ENCODE measurements at regions not wholly inside any gene's neighbourhood (a gene's known extent, or its start where the extent isn't known, plus 50 kb on each side); places are given as distances from the start of the nearest gene placed in this dataset.

DNA sequence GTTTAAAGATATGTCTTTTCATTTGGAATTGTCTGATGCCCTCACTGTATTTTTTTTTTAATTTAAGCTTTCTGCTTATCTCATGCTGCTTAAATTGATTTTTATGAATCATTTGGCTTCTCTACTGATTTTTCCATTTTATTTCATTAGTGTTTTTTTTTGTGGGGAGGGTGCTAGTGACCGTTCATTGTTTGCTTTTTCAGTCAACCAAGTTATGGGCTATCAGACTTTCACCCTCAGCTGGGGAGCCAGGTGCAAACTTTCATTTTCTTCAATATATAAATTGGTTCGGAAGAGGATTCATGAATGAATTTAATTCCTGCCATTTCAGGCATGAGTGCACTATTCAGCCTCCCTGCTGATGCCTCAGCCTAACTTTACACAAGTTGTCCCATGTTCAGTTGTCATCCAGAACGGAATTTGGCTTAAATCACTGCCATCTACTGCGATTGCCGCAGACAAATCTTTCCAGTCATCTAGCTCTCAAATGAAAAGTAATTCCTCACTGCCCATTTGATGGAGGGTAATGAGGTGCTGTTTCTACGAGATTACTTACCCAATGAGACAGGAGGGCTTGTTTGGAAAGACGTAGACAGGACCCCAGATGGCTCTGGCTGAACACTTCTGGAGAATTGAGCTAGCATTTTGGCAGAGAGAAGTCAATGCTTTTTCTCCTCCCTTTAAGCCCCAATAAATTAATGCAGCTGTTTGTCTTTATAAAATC is 89.9 kb upstream of the RORA start:
- FAIRE-seq, result no peak

DNA sequence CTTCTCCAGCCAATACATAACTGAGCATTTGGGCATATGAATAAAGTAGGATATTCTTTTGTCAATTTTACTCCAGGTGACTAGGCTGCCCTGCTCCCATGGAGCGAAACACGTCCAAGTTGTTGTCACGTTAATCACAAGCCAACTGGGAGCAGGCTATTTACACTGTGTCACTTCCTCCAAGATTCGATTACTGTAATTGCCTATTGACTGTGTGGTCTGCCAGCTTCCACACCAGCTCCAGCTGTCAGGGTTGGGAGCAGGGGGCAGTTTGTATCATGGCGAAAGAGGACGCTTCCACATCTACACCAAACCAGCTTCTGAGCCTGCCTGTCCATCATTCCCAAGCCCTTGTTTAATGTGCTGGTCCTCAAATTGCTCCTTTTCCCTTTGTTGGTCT is 89.2 kb upstream of the RORA start:
- no peak for FAIRE-seq

DNA sequence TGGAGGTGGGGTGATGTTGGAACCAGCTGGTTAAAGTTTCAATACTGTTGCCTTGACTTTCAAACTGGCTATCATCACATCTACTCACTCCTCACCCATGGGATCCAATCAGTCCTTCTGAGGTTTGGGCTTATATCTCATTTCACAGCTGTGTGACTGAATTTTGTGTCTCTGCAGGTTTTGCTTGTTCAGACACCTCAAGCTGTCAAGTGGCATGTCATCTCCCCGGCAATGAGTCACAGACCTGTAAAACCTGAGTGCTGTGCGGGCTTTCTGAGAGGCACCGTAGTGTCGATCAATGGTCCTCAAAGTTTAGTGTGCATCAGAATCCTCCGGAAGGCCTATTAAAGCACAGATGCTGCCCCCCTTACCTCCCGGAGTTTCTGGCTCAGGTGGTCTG is 86.4 kb upstream of the RORA start:
- no peak for FAIRE-seq

DNA sequence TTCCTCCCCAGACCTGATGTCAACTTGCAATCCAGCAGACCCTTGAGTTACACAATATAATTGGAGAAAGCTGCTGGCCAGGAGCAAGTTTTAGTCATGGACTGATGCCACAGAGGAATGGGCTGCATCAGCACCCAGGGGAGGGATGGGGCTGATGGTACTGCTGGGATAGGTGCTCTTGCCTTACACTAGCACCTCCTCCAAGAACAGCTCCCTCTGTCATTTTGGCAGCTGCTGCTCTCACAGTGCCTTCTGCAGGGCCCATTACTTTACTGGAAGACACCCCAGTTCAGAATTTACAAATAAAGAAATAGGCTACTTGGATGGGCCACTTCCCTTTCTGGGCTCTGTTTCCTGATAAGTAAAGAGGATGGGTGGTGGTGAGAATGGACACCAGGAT is 85.3 kb upstream of the RORA start:
- FAIRE-seq, result no peak

DNA sequence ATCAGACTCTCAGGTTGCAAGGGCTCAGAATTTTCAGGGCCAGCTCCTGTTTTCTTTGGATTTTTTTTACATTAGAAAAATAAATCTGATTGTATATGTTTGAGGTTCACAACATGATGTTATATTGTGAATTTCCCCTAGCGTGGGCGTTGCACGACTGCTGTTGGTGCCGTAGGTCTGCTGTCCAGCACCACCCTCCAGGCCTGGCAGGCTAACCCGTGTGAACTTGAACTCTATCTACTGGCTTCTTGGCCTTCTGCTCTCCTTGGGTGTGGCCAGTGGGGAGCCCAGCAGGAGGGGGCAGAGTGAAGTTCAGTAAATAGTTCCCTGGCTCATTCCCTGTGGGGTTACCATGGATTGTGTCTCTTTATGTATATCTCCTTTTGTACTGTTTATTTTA is 80.5 kb upstream of the RORA start:
- no peak for FAIRE-seq

DNA sequence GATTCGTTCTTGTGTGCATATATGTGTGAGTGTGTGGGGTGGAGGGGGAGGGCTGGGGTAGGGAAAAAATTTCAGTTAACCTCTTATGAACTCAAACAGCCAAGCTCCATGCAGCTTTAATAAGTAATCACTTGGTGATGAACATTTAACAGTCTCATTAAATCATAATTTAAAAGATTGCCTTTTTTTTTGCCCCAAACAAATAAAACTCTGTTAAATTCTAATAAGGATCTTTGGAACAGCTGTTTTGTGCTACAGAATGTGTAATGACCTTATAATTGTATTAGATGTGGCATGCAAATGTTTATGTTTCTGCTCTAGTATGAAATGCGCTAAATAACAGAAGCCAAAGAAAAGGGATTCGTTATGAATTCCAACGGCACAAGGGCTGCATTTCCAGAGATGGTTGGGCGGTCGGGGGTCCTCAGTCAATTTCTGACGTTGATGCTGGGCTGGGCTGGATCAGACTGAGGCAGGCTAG is 80.0 kb upstream of the RORA start:
- no peak for FAIRE-seq

DNA sequence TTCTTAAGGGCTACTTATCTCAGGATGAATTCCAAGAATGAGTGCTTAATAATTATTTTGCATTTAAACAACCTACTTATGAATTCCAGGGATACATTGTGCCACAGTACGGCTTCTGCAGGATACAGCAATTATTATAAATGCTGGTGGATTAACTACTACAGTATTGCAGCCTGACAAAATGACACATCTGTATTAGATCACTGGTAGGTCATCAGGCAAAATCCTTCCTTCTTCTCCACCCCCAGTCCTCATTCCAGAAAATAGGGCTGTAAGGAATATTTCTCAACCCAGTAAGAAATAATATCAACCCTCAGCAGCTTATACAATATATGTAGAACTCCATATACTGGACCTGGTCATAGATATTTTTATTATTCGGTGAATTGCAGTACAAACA is 79.3 kb upstream of the RORA start:
- FAIRE-seq, result no peak

DNA sequence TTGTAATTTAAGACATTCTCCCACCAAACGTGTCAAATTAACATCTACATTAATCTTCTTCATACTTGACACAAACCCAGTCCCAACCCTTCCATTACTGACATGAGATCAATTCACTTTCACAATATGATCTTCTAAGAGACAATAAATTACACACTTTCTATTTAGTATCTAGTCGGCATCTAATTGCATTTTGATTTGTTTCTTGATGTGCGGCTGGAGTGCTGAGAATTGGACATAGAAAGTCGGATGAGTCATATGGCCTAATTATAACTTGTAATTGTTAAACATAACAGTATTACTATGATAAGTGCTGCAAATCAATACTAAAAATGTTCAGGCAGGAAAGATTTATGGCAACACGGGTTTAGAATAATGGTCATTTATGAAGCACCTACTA is 78.4 kb upstream of the RORA start:
- FAIRE-seq, result no peak

DNA sequence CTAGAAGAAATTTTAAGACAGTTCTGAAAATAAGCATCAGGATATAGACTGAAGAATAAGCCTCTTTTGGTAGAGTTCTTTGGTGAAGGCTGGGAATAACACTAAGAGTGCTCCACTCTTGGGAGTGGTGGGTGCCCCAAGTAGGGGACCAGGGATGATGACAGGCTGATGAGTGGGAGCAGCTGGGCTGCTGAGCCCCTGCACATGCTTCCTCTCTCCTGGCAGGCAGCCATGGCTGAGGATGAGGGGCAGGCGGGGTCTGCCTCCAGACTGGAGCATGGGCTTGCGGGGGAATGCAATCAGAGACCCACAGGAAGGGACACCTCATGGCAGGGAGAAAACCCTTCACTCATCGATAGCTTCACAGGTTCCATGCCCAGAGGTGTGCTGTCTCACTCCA is 72.6 kb upstream of the RORA start:
- no peak for FAIRE-seq

DNA sequence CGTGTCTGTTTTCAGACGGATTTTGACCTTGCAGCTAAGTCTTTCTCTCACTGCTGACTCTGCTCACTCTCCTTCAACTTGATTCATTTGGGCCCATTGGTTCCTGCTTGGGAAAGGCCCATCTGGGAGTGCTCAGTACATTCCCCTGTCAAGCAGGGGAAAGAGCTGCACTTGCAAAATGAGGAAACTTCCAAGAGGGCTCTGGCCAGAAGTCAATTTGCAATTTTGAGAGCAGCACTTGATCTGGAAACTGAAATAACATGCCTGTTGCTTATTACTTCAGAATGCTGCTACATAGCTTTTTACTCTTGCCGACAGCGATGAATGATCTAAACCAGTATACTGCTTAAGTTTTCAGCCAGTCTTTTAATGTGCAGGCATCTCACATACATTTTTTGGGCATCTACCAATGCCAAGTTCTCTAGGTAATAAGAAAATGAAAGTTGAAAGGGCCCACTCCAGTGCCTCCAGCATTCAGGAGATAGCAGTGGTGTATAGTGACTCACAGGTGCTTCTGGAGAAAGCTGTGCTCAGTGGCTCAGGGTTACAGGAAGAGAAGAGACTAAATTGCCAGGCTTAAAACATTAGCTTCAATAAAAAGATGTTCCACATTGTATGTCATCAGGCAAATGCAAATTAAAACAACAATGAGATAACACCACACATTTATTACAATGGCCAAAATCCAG is 70.1 kb upstream of the RORA start:
- FAIRE-seq, result no peak

DNA sequence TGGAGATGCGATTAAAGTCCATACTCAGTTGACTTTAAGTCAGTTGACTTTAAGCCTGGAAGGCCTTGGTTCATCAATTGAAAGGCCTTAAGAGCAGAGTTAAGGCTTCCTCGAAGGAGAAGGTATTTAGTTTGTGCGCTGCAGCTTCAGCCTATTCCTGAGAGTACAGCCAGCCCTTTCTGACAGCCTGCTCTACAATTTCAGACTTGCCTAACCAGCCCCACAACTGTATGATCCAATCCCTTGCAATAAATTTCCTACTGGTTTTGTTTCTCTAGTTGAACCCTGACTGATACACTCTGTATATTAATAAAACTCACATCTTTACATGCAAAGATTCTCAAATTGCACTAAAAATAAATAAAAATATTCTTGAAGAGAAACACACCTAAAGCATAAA is 66.1 kb upstream of the RORA start:
- FAIRE-seq, result no peak

DNA sequence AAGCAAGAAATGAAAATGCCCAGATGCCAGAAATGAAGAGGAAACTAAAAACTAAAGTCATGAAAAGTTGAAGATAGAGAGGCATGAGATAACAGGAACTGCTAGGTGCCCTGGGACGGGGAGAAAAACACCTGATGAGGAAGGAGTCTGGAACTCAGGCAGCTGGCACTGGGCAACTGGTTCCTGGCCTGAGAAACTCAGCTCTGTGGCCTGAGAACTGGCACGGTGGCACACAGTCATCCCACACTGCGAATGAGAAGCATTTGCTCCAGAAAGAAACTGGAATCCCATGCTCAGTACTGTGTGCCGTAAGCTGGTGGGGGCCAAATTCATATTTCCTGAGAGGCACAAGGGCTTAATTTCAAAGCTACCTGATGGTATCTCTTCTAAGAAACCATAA is 53.6 kb upstream of the RORA start:
- FAIRE-seq, result no peak

DNA sequence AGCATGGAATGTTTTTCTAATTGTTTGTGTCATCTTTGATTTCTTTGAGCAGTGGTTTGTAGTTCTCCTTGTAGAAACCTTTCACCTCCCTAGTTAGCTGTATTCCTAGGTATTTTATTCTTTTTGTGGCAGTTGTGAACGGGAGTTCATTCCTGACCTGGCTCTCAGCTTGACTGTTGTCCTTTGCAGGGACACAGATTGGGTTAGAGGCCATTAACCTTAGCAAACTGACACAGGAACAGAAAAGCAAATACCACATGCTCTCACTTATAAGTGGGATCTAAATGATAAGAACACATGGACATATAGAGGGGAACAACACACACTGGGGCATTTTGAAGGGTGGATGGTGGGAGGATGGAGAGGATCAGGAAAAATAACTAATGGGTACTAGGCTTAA is 52.2 kb upstream of the RORA start:
- no peak for FAIRE-seq
